GM23338 (cell line): ENCODE measurements at regions not wholly inside any gene's neighbourhood (a gene's known extent, or its start where the extent isn't known, plus 50 kb on each side); places are given as distances from the start of the nearest gene placed in this dataset.

Experiments used
- ATAC-seq: fragments of 200-7000 bp; cut with Tn5 transposase; 3 replicates; pipeline ENCODE4 v1.9.1; 2020
- DNase-seq: peaks from one replicate; pipeline ENCODE4 v3.0.0-alpha.2; 2015; ENCODE audit warnings: low spot score
- H2AFZ ChIP-seq: fragments of 200-600 bp; sonication (generic); 2 replicates; pipeline ENCODE4 v1.8.0; 2016; ENCODE audit warnings: antibody characterized with exemption, mild to moderate bottlenecking, moderate library complexity
- H3F3A ChIP-seq: fragments of 200-600 bp; sonication (generic); replicated peaks from 2 replicates; pipeline ENCODE4 v1.8.0; 2017; ENCODE audit warnings: antibody characterized with exemption, mixed run types, low read depth
- H3K27ac ChIP-seq: fragments of 200-600 bp; sonication (generic); 2 replicates; pipeline ENCODE4 v1.6.1; 2016; ENCODE audit warnings: low read depth
- H3K27me3 ChIP-seq: fragments of 200-600 bp; sonication (generic); 2 replicates; pipeline ENCODE4 v1.8.0; 2016; ENCODE audit warnings: mild to moderate bottlenecking, mixed run types, moderate library complexity; ENCODE audit not compliant: insufficient read depth
- H3K36me3 ChIP-seq: fragments of 200-600 bp; sonication (generic); 2 replicates; pipeline ENCODE4 v1.8.0; 2016; ENCODE audit warnings: mild to moderate bottlenecking; ENCODE audit not compliant: insufficient read depth
- H3K4me1 ChIP-seq: fragments of 200-600 bp; sonication (generic); 2 replicates; pipeline ENCODE4 v1.8.0; 2016; ENCODE audit warnings: mild to moderate bottlenecking, moderate library complexity; ENCODE audit not compliant: insufficient read depth
- H3K4me2 ChIP-seq: fragments of 200-600 bp; sonication (generic); 2 replicates; pipeline ENCODE4 v1.7.1; 2017; ENCODE audit warnings: mixed run types
- H3K4me3 ChIP-seq: fragments of 200-600 bp; sonication (generic); 2 replicates; pipeline ENCODE4 v1.6.1; 2016; ENCODE audit warnings: mixed run types
- H3K79me2 ChIP-seq: fragments of 200-600 bp; sonication (generic); replicated peaks from 2 replicates; pipeline ENCODE4 v1.8.0; 2017; ENCODE audit warnings: mild to moderate bottlenecking; ENCODE audit not compliant: insufficient read depth
- H3K9me2 ChIP-seq: fragments of 200-600 bp; sonication (generic); 2 replicates; pipeline ENCODE4 v1.8.0; 2017; ENCODE audit not compliant: insufficient read depth
- H4K20me1 ChIP-seq: fragments of 200-600 bp; sonication (generic); replicated peaks from 2 replicates; pipeline ENCODE4 v1.8.0; 2017; ENCODE audit warnings: mild to moderate bottlenecking; ENCODE audit not compliant: insufficient read depth
- H3K27ac Mint-ChIP-seq: 2 replicates; pipeline ENCODE4 v1.8.0; 2020; ENCODE audit warnings: inconsistent platforms, mild to moderate bottlenecking, moderate library complexity, mixed read lengths
- H3K27me3 Mint-ChIP-seq: 3 replicates; pipeline ENCODE4 v1.8.0; 2022; ENCODE audit warnings: low read depth, mild to moderate bottlenecking, moderate library complexity, mixed read lengths, inconsistent platforms; ENCODE audit not compliant: insufficient read depth, poor library complexity
- H3K36me3 Mint-ChIP-seq: 3 replicates; pipeline ENCODE4 v1.8.0; 2021; ENCODE audit warnings: low read depth, mild to moderate bottlenecking, inconsistent platforms, moderate library complexity, mixed read lengths
- H3K4me1 Mint-ChIP-seq: 3 replicates; pipeline ENCODE4 v1.8.0; 2020; ENCODE audit warnings: mild to moderate bottlenecking, inconsistent platforms, mixed read lengths
- H3K4me3 Mint-ChIP-seq: 3 replicates; pipeline ENCODE4 v1.8.0; 2021; ENCODE audit warnings: moderate library complexity, mild to moderate bottlenecking, inconsistent platforms, mixed read lengths
- H3K9me3 Mint-ChIP-seq: 3 replicates; pipeline ENCODE4 v1.8.0; 2020; ENCODE audit warnings: moderate library complexity, mild to moderate bottlenecking, inconsistent platforms, mixed read lengths
- CREB1 ChIP-seq: fragments of 250-450 bp; sonication (Bioruptor Pico); IDR thresholded peaks from 2 replicates; pipeline ENCODE4 v1.5.0; 2020; ENCODE audit warnings: low read depth, mild to moderate bottlenecking, moderate library complexity
- EZH2 ChIP-seq: fragments of 200-600 bp; sonication (generic); IDR thresholded peaks from one replicate; pipeline ENCODE4 v1.8.0; 2017; ENCODE audit warnings: antibody characterized with exemption, mild to moderate bottlenecking, low read depth; ENCODE audit not compliant: unreplicated experiment
- EZH2phosphoT487 ChIP-seq: fragments of 200-600 bp; sonication (generic); IDR thresholded peaks from one replicate; pipeline ENCODE4 v1.8.1; 2018; ENCODE audit warnings: antibody characterized with exemption; ENCODE audit not compliant: unreplicated experiment
- JUNB ChIP-seq: IDR thresholded peaks from one replicate; pipeline ENCODE4 v1.6.1; 2016; ENCODE audit warnings: antibody characterized with exemption; ENCODE audit not compliant: unreplicated experiment
- NANOG ChIP-seq: IDR thresholded peaks from 2 replicates; pipeline ENCODE4 v1.6.1; 2016; ENCODE audit warnings: antibody characterized with exemption, borderline replicate concordance
- POLR2AphosphoS5 ChIP-seq: IDR thresholded peaks from 2 replicates; pipeline ENCODE4 v1.6.1; 2016; ENCODE audit warnings: antibody characterized with exemption, low read depth
- ZNF114 ChIP-seq: fragments of 250-450 bp; sonication (Bioruptor Pico); IDR thresholded peaks from 2 replicates; pipeline ENCODE4 v1.5.0; 2020; ENCODE audit warnings: mild to moderate bottlenecking, moderate library complexity
- ZNF331 ChIP-seq: fragments of 250-450 bp; sonication (Bioruptor Pico); IDR thresholded peaks from 2 replicates; pipeline ENCODE4 v1.5.0; 2020; ENCODE audit warnings: low read depth, mild to moderate bottlenecking, moderate library complexity
- TF ChIP-seq, protein P1 (sequence below), 2 experiments: fragments of 200-600 bp in 1 of 2; sonication (generic) in 1 of 2; conservative IDR thresholded peaks; 2 replicates each; pipeline versions ENCODE4 v1.5.1 to v1.6.1; 2016 to 2017; ENCODE audit warnings: antibody characterized with exemption in 2 of 2, low read depth in 2 of 2, mild to moderate bottlenecking in 2 of 2, moderate library complexity in 1 of 2
- TF ChIP-seq, protein P2 (sequence below): IDR thresholded peaks from 2 replicates; pipeline ENCODE4 v1.6.1; 2016; ENCODE audit warnings: antibody characterized with exemption
- TF ChIP-seq, protein P3 (sequence below): IDR thresholded peaks from one replicate; pipeline ENCODE4 v1.6.1; 2018; ENCODE audit warnings: antibody characterized with exemption; ENCODE audit not compliant: unreplicated experiment

DNA sequence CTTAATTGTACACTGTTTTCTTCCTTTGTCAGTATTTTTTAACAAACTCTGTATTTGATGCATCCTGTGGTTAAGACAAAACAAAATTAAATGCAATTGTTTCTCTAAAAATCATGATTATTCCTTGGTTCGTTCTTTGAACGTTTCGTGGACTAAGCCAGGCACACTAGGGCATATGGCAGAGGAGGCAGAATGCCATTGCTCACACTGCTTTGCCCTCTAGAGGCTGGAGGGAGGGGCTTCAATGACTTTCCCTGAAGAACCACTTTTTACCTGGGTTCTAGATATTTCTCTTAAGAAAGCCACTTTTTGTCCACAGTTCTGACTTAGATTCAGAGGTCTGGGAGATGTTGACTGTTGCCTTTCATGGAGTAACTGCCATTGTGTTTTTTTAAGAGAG lies 236.2 kb upstream of the ADAMTSL1 start:
- ATAC-seq (no peak; the same call in 2 of the 3 replicates), DNase-seq (no peak)
- H3K9me3 Mint-ChIP-seq, result no peaks in the 10 kb centered on the region
- H3K27me3 Mint-ChIP-seq, result no peaks in the 10 kb centered on the region
- Histone ChIP-seq H3K4me2 (no peak overlapping the region), H3F3A (no peaks in the 10 kb centered on the region), H3K27ac (no peak overlapping the region), H3K79me2 (no peaks in the 10 kb centered on the region), H3K4me3 (no peak overlapping the region), H3K4me1 (no peaks in the 10 kb centered on the region), H3K36me3 (no peaks in the 10 kb centered on the region), H3K27me3 (no peaks in the 10 kb centered on the region), H3K9me2 (no peaks in the 10 kb centered on the region), H4K20me1 (no peaks in the 10 kb centered on the region), H2AFZ (no peak overlapping the region)
- no peaks in the 10 kb centered on the region for H3K36me3 Mint-ChIP-seq
- H3K4me3 Mint-ChIP-seq, result no peak overlapping the region
- H3K27ac Mint-ChIP-seq, result no peak overlapping the region
- TF ChIP-seq, protein P1, sequence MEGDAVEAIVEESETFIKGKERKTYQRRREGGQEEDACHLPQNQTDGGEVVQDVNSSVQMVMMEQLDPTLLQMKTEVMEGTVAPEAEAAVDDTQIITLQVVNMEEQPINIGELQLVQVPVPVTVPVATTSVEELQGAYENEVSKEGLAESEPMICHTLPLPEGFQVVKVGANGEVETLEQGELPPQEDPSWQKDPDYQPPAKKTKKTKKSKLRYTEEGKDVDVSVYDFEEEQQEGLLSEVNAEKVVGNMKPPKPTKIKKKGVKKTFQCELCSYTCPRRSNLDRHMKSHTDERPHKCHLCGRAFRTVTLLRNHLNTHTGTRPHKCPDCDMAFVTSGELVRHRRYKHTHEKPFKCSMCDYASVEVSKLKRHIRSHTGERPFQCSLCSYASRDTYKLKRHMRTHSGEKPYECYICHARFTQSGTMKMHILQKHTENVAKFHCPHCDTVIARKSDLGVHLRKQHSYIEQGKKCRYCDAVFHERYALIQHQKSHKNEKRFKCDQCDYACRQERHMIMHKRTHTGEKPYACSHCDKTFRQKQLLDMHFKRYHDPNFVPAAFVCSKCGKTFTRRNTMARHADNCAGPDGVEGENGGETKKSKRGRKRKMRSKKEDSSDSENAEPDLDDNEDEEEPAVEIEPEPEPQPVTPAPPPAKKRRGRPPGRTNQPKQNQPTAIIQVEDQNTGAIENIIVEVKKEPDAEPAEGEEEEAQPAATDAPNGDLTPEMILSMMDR (conservative IDR thresholded peaks at IDR 0.05; ENCODE audit: low read depth in 2 of 2), result 0 out of 4 replicates have a peak, but pooled peaks of 1 of the 2 experiments have one; percentile 16
- no peak for TF ChIP-seq CREB1
- H3K4me1 Mint-ChIP-seq, result peaks cover 4% of the 10 kb centered on the region; the same call in 2 of the 3 replicates

DNA sequence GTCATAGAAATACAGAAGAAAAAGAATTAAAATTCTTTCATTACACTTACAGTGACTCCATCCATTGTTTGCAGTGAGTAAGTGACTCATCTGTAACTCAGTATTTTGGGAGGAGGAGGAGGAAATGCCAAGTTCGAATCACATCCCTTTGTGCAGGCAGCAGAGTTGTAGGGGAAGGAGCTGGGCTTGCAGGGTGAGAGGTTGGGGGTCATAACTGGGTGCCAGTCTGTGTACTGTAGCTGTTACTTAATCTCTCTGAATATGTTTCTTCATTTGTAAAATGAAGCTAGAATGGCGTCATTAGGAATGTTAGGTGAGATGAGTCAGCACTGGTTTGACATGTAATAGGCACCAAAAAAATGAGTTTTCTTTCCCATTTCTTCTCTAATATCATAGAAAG lies 235.7 kb upstream of the ADAMTSL1 start:
- Mint-ChIP-seq H3K4me3 (no peak overlapping the region), H3K4me1 (peaks cover 4% of the 10 kb centered on the region; the same call in 2 of the 3 replicates), H3K36me3 (peaks cover 1% of the 10 kb centered on the region; the same call in 1 of the 3 replicates), H3K9me3 (peaks cover 3% of the 10 kb centered on the region), H3K27ac (no peak overlapping the region), H3K27me3 (no peaks in the 10 kb centered on the region)
- Histone ChIP-seq H3K36me3 (no peaks in the 10 kb centered on the region), H4K20me1 (no peaks in the 10 kb centered on the region), H3F3A (no peaks in the 10 kb centered on the region), H2AFZ (no peak overlapping the region), H3K9me2 (no peaks in the 10 kb centered on the region), H3K4me2 (no peak overlapping the region), H3K27ac (no peak overlapping the region), H3K4me1 (no peaks in the 10 kb centered on the region), H3K79me2 (no peaks in the 10 kb centered on the region), H3K4me3 (no peak overlapping the region), H3K27me3 (no peaks in the 10 kb centered on the region)
- TF ChIP-seq ZNF114 (no peak), POLR2AphosphoS5 (no peak), ZNF331 (CRISPR knock-in tag) (no peak)
- TF ChIP-seq, protein P2, sequence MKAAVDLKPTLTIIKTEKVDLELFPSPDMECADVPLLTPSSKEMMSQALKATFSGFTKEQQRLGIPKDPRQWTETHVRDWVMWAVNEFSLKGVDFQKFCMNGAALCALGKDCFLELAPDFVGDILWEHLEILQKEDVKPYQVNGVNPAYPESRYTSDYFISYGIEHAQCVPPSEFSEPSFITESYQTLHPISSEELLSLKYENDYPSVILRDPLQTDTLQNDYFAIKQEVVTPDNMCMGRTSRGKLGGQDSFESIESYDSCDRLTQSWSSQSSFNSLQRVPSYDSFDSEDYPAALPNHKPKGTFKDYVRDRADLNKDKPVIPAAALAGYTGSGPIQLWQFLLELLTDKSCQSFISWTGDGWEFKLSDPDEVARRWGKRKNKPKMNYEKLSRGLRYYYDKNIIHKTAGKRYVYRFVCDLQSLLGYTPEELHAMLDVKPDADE, result no peak
- DNase-seq (no peak), ATAC-seq (no peak)

DNA sequence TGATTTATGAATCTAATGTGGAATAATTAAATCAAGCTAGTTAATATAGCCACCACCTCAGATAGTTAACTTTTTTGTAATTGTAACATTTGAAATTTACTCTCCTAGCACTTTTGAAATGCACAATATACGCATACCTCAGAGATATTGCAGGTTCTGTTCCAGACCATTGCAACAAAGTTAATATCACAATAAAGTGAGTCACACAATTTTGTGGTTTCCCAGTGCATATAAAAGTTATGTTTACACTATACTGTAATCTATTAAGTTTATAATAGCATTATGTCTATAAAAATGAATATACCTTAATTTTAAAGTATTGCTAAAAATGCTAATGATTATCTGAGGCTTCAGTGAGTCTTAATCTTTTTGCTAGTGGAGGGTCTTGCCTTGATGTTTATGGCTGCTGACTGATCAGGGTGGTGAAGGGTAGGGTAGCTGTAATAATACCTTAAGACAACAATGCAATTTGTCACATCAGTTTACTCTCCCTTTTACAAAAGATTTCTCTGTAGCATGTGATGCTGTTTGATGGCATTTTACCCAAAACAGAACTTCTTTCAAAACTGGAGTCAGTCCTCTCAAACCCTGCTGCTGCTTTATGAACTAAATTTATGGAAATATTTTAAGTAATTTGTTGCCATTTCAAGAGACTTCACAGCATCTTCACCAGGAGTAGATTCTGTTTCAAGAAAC lies 235.1 kb upstream of the ADAMTSL1 start:
- Mint-ChIP-seq H3K27me3 (peaks cover under 1% of the 10 kb centered on the region), H3K4me1 (peaks cover 4% of the 10 kb centered on the region; the same call in 2 of the 3 replicates), H3K4me3 (no peak overlapping the region), H3K9me3 (peaks cover 7% of the 10 kb centered on the region), H3K27ac (no peak overlapping the region), H3K36me3 (peaks cover 5% of the 10 kb centered on the region; the same call in 1 of the 3 replicates)
- no peak for ATAC-seq
- Histone ChIP-seq H4K20me1 (no peaks in the 10 kb centered on the region), H3K4me3 (no peak overlapping the region), H3K79me2 (no peaks in the 10 kb centered on the region), H3K36me3 (no peaks in the 10 kb centered on the region), H2AFZ (no peak overlapping the region), H3K4me2 (no peak overlapping the region), H3F3A (no peaks in the 10 kb centered on the region), H3K4me1 (no peaks in the 10 kb centered on the region), H3K9me2 (no peaks in the 10 kb centered on the region), H3K27me3 (no peaks in the 10 kb centered on the region), H3K27ac (no peak overlapping the region)
- DNase-seq, result no peak
- TF ChIP-seq ZNF331 (CRISPR knock-in tag) (no peak), POLR2AphosphoS5 (no peak), EZH2 (no peak), EZH2phosphoT487 (no peak), JUNB (no peak), NANOG (no peak)
- TF ChIP-seq, protein P3, sequence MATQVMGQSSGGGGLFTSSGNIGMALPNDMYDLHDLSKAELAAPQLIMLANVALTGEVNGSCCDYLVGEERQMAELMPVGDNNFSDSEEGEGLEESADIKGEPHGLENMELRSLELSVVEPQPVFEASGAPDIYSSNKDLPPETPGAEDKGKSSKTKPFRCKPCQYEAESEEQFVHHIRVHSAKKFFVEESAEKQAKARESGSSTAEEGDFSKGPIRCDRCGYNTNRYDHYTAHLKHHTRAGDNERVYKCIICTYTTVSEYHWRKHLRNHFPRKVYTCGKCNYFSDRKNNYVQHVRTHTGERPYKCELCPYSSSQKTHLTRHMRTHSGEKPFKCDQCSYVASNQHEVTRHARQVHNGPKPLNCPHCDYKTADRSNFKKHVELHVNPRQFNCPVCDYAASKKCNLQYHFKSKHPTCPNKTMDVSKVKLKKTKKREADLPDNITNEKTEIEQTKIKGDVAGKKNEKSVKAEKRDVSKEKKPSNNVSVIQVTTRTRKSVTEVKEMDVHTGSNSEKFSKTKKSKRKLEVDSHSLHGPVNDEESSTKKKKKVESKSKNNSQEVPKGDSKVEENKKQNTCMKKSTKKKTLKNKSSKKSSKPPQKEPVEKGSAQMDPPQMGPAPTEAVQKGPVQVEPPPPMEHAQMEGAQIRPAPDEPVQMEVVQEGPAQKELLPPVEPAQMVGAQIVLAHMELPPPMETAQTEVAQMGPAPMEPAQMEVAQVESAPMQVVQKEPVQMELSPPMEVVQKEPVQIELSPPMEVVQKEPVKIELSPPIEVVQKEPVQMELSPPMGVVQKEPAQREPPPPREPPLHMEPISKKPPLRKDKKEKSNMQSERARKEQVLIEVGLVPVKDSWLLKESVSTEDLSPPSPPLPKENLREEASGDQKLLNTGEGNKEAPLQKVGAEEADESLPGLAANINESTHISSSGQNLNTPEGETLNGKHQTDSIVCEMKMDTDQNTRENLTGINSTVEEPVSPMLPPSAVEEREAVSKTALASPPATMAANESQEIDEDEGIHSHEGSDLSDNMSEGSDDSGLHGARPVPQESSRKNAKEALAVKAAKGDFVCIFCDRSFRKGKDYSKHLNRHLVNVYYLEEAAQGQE, result no peak
